MM.1S (cell line): ENCODE measurements at regions not wholly inside any gene's neighbourhood (a gene's known extent, or its start where the extent isn't known, plus 50 kb on each side); places are given as distances from the start of the nearest gene placed in this dataset.

Experiments
- DNase-seq: peaks from one replicate; pipeline ENCODE4 v3.0.0-alpha.2; 2015
- H2AFZ ChIP-seq: fragments of 300-600 bp; sonication (generic); 2 replicates; pipeline ENCODE4 v1.6.0; 2016; ENCODE audit warnings: antibody characterized with exemption, low read length
- H3F3A ChIP-seq: fragments of 300-600 bp; sonication (generic); 2 replicates; pipeline ENCODE4 v1.6.1; 2016; ENCODE audit warnings: mild to moderate bottlenecking, antibody characterized with exemption, low read length, moderate library complexity, mixed read lengths; ENCODE audit not compliant: insufficient read depth
- H3K27ac ChIP-seq: fragments of 300-600 bp; sonication (generic); 2 replicates; pipeline ENCODE4 v1.5.1; 2016; ENCODE audit warnings: mild to moderate bottlenecking, low read length
- H3K27me3 ChIP-seq: fragments of 300-600 bp; sonication (generic); replicated peaks from 2 replicates; pipeline ENCODE4 v1.6.0; 2016; ENCODE audit warnings: low read length; ENCODE audit not compliant: insufficient read depth
- H3K36me3 ChIP-seq: fragments of 300-600 bp; sonication (generic); replicated peaks from 2 replicates; pipeline ENCODE4 v1.6.1; 2016; ENCODE audit warnings: mild to moderate bottlenecking, low read length, mixed read lengths; ENCODE audit not compliant: insufficient read depth
- H3K4me1 ChIP-seq: fragments of 300-600 bp; sonication (generic); 2 replicates; pipeline ENCODE4 v1.6.1; 2016; ENCODE audit warnings: low read length, mixed read lengths
- H3K4me2 ChIP-seq: fragments of 300-600 bp; sonication (generic); 2 replicates; pipeline ENCODE4 v1.6.0; 2016; ENCODE audit warnings: low read depth, low read length
- H3K4me3 ChIP-seq: fragments of 300-600 bp; sonication (generic); 2 replicates; pipeline ENCODE4 v1.5.1; 2016; ENCODE audit warnings: low read length, mixed read lengths
- H3K79me2 ChIP-seq: fragments of 300-600 bp; sonication (generic); 2 replicates; pipeline ENCODE4 v1.6.1; 2016; ENCODE audit warnings: mixed run types, low read length, mixed read lengths
- H3K9ac ChIP-seq: fragments of 300-600 bp; sonication (generic); 2 replicates; pipeline ENCODE4 v1.6.1; 2016; ENCODE audit warnings: low read length, mixed read lengths
- H3K9me2 ChIP-seq: fragments of 300-600 bp; sonication (generic); replicated peaks from 2 replicates; pipeline ENCODE4 v1.6.1; 2016; ENCODE audit warnings: mild to moderate bottlenecking, low read length, mixed read lengths; ENCODE audit not compliant: insufficient read depth
- H3K9me3 ChIP-seq: fragments of 300-600 bp; sonication (generic); replicated peaks from 2 replicates; pipeline ENCODE4 v1.6.1; 2016; ENCODE audit warnings: mild to moderate bottlenecking, low read length, mixed read lengths; ENCODE audit not compliant: insufficient read depth
- H4K20me1 ChIP-seq: fragments of 300-600 bp; sonication (generic); 2 replicates; pipeline ENCODE4 v1.6.1; 2016; ENCODE audit warnings: mild to moderate bottlenecking, low read length, moderate library complexity, mixed read lengths; ENCODE audit not compliant: insufficient read depth
- EZH2 ChIP-seq: fragments of 300-600 bp; sonication (generic); optimal IDR thresholded peaks from 2 replicates; pipeline ENCODE3; 2017; ENCODE audit warnings: low read depth, mild to moderate bottlenecking, antibody characterized with exemption, low read length, mixed read lengths
- EZH2phosphoT487 ChIP-seq: fragments of 300-600 bp; sonication (generic); IDR thresholded peaks from 2 replicates; pipeline ENCODE4 v1.6.1; 2018; ENCODE audit warnings: antibody characterized with exemption, low read length
- TF ChIP-seq, protein P1 (sequence below): fragments of 300-600 bp; sonication (generic); IDR thresholded peaks from 2 replicates; pipeline ENCODE4 v1.5.1; 2016; ENCODE audit warnings: antibody characterized with exemption, low read length, mixed read lengths

DNA sequence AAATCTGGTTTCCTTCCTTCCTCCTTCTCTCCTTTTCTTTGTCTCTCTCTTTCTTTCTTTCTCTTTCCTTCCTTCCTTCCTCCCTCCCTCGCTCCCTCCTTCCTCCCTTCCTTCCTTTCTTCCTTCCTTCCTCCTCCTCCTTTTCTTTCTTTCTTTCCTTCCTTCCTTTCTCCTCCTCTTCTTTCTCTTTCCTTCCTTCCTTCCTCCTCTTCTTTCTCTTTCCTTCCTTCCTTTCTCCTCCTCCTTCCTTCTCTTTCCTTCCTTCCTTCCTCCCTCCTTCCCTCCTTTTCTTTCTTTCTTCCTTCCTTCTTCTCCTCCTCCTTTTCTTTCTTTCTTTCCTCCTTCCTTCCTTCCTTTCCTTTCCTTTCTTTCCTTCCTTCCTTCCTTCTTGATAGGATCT lies 61.2 kb downstream of the VIP start:
- Histone ChIP-seq H3K4me3 (no peak overlapping the region), H4K20me1 (no peaks in the 10 kb centered on the region), H3K27ac (no peak overlapping the region), H3K36me3 (no peaks in the 10 kb centered on the region), H3K79me2 (no peaks in the 10 kb centered on the region), H3K4me2 (no peak overlapping the region), H2AFZ (no peak overlapping the region), H3K9ac (no peak overlapping the region), H3K4me1 (no peaks in the 10 kb centered on the region), H3K9me3 (no peaks in the 10 kb centered on the region), H3F3A (no peaks in the 10 kb centered on the region), H3K27me3 (no peaks in the 10 kb centered on the region), H3K9me2 (no peaks in the 10 kb centered on the region)
- DNase-seq = no peak
- TF ChIP-seq EZH2 (no peak), EZH2phosphoT487 (no peak)
- TF ChIP-seq, protein P1, sequence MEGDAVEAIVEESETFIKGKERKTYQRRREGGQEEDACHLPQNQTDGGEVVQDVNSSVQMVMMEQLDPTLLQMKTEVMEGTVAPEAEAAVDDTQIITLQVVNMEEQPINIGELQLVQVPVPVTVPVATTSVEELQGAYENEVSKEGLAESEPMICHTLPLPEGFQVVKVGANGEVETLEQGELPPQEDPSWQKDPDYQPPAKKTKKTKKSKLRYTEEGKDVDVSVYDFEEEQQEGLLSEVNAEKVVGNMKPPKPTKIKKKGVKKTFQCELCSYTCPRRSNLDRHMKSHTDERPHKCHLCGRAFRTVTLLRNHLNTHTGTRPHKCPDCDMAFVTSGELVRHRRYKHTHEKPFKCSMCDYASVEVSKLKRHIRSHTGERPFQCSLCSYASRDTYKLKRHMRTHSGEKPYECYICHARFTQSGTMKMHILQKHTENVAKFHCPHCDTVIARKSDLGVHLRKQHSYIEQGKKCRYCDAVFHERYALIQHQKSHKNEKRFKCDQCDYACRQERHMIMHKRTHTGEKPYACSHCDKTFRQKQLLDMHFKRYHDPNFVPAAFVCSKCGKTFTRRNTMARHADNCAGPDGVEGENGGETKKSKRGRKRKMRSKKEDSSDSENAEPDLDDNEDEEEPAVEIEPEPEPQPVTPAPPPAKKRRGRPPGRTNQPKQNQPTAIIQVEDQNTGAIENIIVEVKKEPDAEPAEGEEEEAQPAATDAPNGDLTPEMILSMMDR = no peak

DNA sequence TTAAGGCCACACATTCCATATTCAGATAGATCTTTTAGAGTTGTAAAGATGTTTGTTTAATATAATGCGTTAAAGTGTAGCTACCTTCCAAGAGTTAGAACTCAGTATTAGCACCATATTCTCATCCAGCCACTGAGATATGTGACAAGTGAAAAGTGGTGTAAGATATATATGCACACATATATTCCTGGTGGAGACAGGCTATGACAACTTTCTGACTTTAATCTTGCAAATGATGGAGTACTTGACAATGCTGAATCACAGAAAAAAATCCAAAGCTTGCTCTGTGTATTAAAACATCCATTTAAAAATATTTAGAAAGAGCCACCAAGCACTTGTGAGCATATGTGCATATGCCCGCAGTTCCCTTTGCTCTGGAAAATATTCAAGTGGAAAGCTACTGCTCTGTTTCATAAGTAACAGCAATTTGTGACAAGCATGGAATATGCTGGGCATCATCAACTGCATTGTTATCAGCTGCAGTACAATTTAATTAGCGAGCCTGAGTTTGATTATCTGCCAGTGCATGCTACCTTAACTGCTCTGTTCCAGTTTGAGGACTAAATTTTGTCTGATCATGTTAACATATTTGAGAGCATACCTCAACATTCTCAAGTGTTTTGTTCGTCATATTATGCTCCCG lies 64.8 kb downstream of the VIP start:
- H3K27ac ChIP-seq = no peak overlapping the region
- no peak overlapping the region for H2AFZ ChIP-seq
- H3K79me2 ChIP-seq = no peaks in the 10 kb centered on the region
- no peaks in the 10 kb centered on the region for H3F3A ChIP-seq
- no peaks in the 10 kb centered on the region for H3K9me2 ChIP-seq
- no peak overlapping the region for H3K4me3 ChIP-seq
- H3K36me3 ChIP-seq = no peaks in the 10 kb centered on the region
- no peaks in the 10 kb centered on the region for H3K4me1 ChIP-seq
- no peaks in the 10 kb centered on the region for H4K20me1 ChIP-seq
- H3K9me3 ChIP-seq = no peaks in the 10 kb centered on the region
- H3K27me3 ChIP-seq = no peaks in the 10 kb centered on the region
- H3K9ac ChIP-seq = no peak overlapping the region
- no peak overlapping the region for H3K4me2 ChIP-seq
- TF ChIP-seq, protein P1 = no peak
- TF ChIP-seq EZH2 (no peak), EZH2phosphoT487 (no peak)
- no peak for DNase-seq

DNA sequence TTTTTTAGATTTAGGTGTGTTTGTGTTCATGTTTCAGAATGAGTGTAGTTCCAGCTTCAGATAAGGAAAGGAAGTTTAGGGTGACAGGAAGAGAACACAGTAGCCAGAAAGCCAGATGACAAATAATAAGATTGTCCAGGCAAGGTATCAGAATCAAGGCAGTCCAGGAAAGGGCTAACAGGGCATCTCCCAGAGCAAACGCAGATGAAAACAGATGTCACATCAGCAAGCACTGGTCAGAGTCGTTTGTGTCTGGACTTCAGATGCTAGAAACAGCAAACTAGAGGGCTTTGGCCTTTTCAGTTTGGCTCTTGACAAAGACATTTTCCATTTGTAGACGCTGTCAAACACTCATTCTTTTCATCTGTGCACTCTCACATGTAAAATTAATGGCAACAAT lies 65.5 kb downstream of the VIP start:
- Histone ChIP-seq H3K9me2 (no peaks in the 10 kb centered on the region), H3K4me1 (no peaks in the 10 kb centered on the region), H3K9ac (no peak overlapping the region), H3K4me2 (no peak overlapping the region), H3K4me3 (no peak overlapping the region), H3F3A (no peaks in the 10 kb centered on the region), H3K27ac (no peak overlapping the region), H3K27me3 (no peaks in the 10 kb centered on the region), H3K36me3 (no peaks in the 10 kb centered on the region), H3K79me2 (no peaks in the 10 kb centered on the region), H3K9me3 (no peaks in the 10 kb centered on the region), H4K20me1 (no peaks in the 10 kb centered on the region), H2AFZ (no peak overlapping the region)
- no peak for DNase-seq
- TF ChIP-seq EZH2 (no peak), EZH2phosphoT487 (no peak)
- TF ChIP-seq, protein P1 = no peak
